ENCODE measurements at regions not wholly inside any gene's neighbourhood (a gene's known extent, or its start where the extent isn't known, plus 50 kb on each side); places are given as distances from the start of the nearest gene placed in this dataset.
"Not testable (repeated sequence)": the region's sequence is repeated elsewhere in the genome, so short reads cannot be mapped to it uniquely, and the experiment has no call there.

DNA sequence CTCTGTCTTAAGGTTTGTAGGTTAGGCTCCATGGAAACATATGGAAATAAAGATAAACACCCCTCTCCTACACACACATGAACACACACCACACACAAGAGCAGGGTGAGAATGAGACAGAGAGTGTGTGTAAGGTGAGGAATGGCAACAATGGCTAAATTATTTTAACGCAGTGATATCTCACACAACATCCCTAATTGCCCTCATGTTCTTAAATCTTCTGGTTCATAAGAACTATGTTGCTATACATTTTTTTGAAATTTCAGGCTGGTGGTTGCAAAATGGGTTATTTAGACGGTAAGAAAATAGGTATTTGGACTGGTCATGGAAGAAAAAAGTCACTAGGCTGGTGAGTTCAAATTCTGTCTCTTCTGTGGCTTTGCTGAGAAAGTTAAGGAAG lies 316.7 kb upstream of the ESRRG start:
- H3K27me3 Mint-ChIP-seq: no peaks in the 10 kb centered on the region

DNA sequence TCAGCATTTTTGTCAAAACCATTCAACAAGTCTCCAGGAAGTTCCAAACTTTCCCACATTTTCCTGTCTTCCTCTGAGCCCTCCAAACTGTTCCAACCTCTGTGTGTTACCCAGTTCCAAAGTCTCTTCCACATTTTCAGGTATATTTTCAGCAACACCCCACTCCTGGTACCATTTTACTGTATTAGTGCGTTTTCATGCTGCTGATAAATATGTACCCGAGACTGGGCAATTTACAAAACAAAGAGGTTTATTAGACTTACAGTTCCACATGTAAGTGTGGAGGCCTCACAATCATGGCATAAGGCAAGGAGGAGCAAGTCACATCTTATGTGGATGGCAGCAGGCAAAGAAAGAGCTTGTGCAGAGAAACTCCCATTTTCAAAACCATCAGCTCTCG lies 315.9 kb upstream of the ESRRG start:
- not testable (repeated sequence) for H3K27ac Mint-ChIP-seq, H3K4me3 Mint-ChIP-seq, ATAC-seq, DNase-seq, H3K27me3 Mint-ChIP-seq, H3K4me1 Mint-ChIP-seq
- H3K9me3 Mint-ChIP-seq: peaks cover 25 to 44% of the 10 kb centered on the region in 2 donors

More for the DNA sequence above, 316.7 kb upstream of the ESRRG start:
- Mint-ChIP-seq H3K4me1 (no peaks in the 10 kb centered on the region), H3K27ac (no peak overlapping the region), H3K4me3 (no peak overlapping the region), H3K9me3 (peaks cover 25 to 44% of the 10 kb centered on the region in 2 donors)
- ATAC-seq: no peak
- no peak for DNase-seq

DNA sequence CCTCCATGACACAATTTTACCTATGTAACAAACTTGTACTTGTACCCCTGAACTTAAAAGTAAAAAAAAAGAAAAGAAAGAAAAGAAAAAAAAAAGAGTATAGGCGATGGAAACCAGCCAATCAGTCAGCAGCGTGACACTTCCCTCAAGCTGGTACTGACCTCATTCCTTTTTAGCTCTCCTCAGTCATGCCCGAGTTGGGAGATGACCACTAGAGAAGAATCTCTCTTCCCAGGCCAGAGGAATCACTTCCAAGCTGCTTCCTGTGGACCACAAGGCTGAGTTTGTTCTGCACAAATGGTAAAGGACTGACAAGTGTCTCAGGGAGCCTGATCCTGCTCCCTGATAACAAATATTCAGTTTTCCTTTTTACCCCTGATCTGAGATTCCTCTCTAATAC lies 313.5 kb upstream of the ESRRG start:
- H3K4me1 Mint-ChIP-seq: no peaks in the 10 kb centered on the region
- H3K27me3 Mint-ChIP-seq: no peaks in the 10 kb centered on the region
- no peak overlapping the region for H3K4me3 Mint-ChIP-seq
- H3K9me3 Mint-ChIP-seq: peaks cover 25 to 44% of the 10 kb centered on the region in 2 donors
- H3K27ac Mint-ChIP-seq: no peak overlapping the region
- no peak for ATAC-seq
- no peak for DNase-seq

DNA sequence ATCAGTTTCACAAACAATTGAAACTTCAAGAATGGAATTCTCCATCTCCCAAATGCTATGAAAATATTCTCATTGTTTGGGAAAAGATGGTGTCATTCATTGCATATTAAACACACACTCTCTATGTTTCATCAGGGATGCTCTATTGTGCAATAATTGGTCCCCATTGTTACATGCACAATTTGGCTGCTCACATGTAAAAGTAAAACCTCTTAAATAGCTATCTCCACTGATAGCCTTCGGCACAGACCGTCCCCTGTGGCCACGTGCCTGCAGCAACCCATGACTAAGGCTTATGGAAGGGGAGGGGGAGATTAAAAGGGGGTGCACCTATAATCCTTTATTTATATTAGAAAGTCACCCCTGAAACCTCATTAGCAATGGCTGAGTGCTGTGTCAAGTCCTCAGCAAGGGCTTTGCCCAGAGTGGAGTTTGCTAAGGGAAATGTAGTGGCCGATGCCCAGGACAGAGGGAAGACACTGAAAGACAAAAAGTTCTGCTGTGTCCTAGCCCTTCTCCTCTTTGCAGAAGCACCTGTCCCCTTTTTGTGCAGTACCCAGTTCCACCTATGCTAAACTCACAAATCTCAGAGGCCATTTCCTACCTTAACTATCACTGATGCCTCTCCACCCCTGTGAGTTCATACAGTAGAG lies 309.6 kb upstream of the ESRRG start:
- H3K27ac Mint-ChIP-seq: no peak overlapping the region
- H3K4me1 Mint-ChIP-seq: no peaks in the 10 kb centered on the region
- no peak overlapping the region for H3K4me3 Mint-ChIP-seq
- peaks cover 14 to 22% of the 10 kb centered on the region in 2 donors for H3K9me3 Mint-ChIP-seq
- ATAC-seq (no peak), DNase-seq (no peak)
- H3K27me3 Mint-ChIP-seq: no peaks in the 10 kb centered on the region

DNA sequence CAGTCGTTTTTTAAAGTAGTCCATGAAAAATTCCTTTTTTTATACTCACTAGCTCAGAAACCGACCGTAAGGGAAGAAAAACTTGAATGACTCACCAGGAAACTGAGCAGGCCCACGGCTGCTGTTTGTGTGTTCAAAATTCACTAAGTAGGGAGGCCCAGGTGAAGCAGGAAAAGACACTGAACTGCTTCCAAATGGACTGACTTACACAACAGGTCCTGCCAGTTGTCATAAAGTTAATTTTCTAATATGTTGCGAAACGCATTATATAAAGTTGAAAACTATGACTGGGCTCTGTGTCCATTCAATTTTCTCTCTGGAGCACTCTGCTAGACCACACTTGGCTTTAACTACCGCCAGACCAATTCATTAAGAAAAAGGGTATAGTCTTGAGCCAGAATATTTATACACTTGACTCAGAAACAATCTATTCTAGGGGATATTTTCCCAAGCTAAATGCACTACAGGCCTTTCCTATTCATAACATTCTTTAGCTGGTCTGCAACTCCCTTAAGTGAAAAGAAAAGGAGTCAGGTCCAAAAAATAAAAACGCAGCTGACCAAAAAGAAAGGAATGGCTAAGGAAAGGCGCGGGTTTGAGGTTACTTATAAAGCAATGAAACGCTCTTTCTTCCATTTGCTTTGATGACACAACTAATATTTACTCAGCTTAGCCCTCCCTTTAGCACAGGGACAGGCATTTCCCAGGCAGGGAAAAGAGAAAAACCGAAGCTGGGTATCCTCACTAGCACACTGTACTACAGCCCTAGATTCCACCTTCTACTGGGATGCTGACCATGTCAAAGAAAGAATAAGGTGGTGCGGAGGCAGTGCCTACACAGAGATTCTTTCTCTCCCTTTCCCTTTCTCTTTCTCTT lies 306.3 kb upstream of the ESRRG start:
- DNase-seq: no peak
- H3K4me3 Mint-ChIP-seq: no peak overlapping the region
- H3K4me1 Mint-ChIP-seq: no peaks in the 10 kb centered on the region
- no peaks in the 10 kb centered on the region for H3K27me3 Mint-ChIP-seq
- no peak overlapping the region for H3K27ac Mint-ChIP-seq
- ATAC-seq: no peak
- peaks cover 9 to 18% of the 10 kb centered on the region in 2 donors for H3K9me3 Mint-ChIP-seq

DNA sequence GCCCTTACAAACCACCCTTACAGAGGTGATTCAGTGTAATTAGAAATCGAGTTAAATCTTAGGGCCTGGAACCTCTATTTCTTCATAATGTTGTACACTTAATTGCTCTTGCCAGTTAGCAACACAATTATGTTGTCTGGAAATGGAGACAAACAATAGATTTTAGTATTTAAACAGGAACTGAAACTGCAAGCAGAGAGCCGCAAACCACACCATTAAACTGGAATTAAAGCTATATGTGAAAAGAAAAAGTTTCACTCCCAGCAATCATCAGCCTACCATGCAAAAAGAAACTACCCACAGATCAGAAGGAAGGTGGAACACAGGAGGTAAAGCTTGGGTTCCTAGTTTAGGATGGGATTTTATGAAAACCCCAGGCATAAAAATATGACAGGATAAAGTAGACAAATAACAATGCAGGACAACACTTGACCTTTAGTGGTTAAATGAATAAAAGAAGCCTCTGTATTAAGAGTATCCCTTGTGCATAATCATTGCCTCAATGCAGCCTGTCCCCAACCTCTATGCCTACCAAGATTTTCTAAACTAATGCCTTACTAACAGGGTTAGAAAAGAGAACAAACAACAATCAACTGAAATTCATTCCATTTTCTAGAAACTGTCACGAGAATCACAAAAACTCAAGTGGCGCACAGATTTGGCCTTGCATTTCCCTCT lies 304.3 kb upstream of the ESRRG start:
- ATAC-seq: no peak
- no peaks in the 10 kb centered on the region for H3K4me1 Mint-ChIP-seq
- H3K9me3 Mint-ChIP-seq: peaks cover 11 to 18% of the 10 kb centered on the region in 2 donors
- no peaks in the 10 kb centered on the region for H3K27me3 Mint-ChIP-seq
- H3K4me3 Mint-ChIP-seq: no peak overlapping the region
- no peak for DNase-seq
- no peak overlapping the region for H3K27ac Mint-ChIP-seq

DNA sequence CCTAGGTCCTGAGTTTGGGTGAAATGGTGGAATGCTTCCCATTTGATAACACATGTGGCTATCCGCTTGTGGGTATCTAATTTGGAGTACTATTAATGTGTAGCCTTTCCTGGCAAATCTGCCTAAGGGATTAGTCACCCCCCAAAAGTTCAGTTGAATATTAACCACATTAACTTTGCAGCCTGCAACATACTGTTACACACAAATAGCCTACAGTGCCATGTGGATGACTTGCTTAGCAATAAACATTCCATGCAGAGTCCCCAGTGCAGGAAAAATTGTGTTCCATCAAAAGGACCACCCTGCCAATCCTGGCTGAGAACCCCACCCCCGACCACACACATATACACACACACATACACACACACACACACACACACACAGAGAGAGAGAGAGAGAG lies 303.3 kb upstream of the ESRRG start:
- Mint-ChIP-seq H3K4me3 (no peak overlapping the region), H3K27ac (no peak overlapping the region), H3K27me3 (no peaks in the 10 kb centered on the region), H3K9me3 (peaks cover 13 to 18% of the 10 kb centered on the region in 2 donors), H3K4me1 (no peaks in the 10 kb centered on the region)
- DNase-seq (no peak), ATAC-seq (no peak)

DNA sequence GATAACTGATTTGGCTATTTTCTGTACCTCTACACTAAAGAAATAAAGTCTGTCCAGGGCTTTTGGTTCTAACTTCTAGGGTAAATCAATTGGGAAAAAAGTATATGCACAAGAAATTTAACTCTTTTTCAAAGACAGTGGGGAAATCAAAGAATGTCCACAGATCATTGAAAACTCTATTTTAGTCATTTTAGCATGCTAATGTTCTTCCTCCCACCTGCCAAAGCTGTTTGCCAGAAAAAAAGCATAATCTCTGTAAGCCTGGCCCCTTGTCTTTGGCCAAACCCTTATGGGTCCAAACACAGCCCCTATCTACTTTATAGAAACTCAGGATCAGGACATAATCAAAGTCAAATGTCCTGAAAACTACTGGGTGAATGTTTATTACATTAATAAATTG lies 302.2 kb upstream of the ESRRG start:
- no peaks in the 10 kb centered on the region for H3K4me1 Mint-ChIP-seq

DNA sequence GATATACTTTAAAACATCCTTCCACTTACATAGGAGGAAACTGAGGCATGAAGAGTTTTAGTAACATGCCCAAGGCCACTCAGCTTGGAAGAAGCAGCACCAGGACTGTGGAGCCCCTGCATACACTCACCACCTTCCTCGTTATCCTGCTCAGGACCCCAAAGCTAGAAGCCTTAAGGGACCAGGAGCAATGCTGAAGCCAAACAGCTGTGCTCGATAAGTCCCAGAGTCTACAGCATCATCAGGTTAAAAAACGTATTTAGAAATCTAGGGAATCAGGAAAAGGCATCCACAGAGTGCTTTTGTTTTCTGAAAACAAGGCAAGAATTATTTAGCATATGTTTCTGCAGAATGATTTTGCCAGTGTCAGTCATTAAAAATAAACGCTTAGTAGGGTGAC lies 301.7 kb upstream of the ESRRG start:
- H3K27me3 Mint-ChIP-seq: no peaks in the 10 kb centered on the region
- DNase-seq: no peak
- ATAC-seq: no peak
- H3K4me3 Mint-ChIP-seq: no peak overlapping the region
- no peak overlapping the region for H3K27ac Mint-ChIP-seq
- H3K4me1 Mint-ChIP-seq: no peaks in the 10 kb centered on the region
- H3K9me3 Mint-ChIP-seq: peaks cover 6 to 13% of the 10 kb centered on the region in 2 donors

More for the DNA sequence above, 302.2 kb upstream of the ESRRG start:
- H3K27me3 Mint-ChIP-seq: no peaks in the 10 kb centered on the region
- ATAC-seq (no peak), DNase-seq (no peak)
- H3K9me3 Mint-ChIP-seq: peaks cover 10 to 17% of the 10 kb centered on the region in 2 donors
- no peak overlapping the region for H3K27ac Mint-ChIP-seq
- H3K4me3 Mint-ChIP-seq: no peak overlapping the region

DNA sequence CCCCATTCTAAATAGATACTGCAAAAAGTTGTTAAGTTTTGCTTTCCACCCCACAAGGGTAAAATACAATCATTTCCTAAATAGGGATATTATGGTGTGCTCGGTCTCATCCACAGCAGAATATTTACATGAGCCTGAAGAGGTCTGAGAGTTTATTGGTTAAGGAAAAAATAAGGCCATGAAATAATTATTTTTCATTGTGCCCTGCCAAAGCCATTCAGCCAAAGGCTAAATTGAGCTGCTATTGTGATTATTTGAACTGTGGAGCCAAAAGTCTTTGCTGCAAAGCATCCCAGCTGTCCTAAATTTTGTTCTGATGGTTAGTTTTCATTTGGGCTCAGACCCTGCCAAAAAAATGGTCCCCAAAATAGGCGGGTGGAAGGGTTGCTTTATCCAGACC lies 298.7 kb upstream of the ESRRG start:
- H3K4me1 Mint-ChIP-seq: no peaks in the 10 kb centered on the region
- no peak for DNase-seq

DNA sequence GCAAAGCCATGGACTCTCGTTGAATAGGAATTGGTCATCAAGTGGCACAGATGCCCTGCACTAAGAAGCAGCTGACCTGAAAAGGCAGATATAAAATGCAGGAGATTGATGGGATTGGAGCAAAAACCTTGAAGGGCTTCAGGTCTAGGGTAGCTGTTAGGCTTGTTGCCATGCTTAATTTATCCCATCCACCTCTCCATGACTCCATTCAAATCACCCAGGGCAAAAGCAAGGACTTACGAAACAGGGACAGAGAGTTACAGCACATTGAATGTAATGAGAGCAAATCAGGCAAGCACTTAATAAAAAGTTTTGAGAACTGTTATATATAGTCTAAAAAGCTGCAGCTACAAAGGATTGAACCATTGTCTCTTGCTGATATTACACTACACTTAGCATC lies 298.2 kb upstream of the ESRRG start:
- DNase-seq (no peak), ATAC-seq (no peak)
- H3K27ac Mint-ChIP-seq: no peak overlapping the region
- H3K27me3 Mint-ChIP-seq: no peaks in the 10 kb centered on the region
- H3K4me3 Mint-ChIP-seq: no peak overlapping the region
- peaks cover under 1 to 13% of the 10 kb centered on the region in 2 donors for H3K9me3 Mint-ChIP-seq
- H3K4me1 Mint-ChIP-seq: no peaks in the 10 kb centered on the region

More for the DNA sequence above, 298.7 kb upstream of the ESRRG start:
- H3K4me3 Mint-ChIP-seq: no peak overlapping the region
- H3K9me3 Mint-ChIP-seq: peaks cover 6 to 13% of the 10 kb centered on the region in 2 donors
- no peak overlapping the region for H3K27ac Mint-ChIP-seq
- ATAC-seq: no peak
- no peaks in the 10 kb centered on the region for H3K27me3 Mint-ChIP-seq

DNA sequence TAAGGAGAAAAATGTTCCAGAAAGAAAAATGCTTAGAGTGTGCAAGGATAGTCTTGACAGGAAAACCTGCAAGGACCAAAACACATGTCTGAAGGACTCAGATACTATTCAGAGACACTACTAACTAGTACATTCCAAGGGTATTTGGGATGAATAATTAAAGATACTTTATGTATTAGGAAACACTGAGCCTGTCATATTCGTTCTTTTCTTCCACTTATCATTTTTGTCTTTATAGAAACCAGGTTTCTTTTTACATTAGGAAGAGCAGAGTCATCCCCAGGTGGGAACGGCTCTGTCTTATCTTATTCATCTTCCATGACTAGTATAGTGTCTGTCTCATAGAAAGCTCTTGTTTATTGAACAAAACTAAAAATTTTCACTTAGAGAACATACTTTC lies 296.2 kb upstream of the ESRRG start:
- no peaks in the 10 kb centered on the region for H3K27me3 Mint-ChIP-seq
- peaks cover 0 to 18% of the 10 kb centered on the region in 2 donors for H3K9me3 Mint-ChIP-seq
- ATAC-seq (no peak), DNase-seq (no peak)
- H3K4me3 Mint-ChIP-seq: no peak overlapping the region
- no peaks in the 10 kb centered on the region for H3K4me1 Mint-ChIP-seq
- no peak overlapping the region for H3K27ac Mint-ChIP-seq

DNA sequence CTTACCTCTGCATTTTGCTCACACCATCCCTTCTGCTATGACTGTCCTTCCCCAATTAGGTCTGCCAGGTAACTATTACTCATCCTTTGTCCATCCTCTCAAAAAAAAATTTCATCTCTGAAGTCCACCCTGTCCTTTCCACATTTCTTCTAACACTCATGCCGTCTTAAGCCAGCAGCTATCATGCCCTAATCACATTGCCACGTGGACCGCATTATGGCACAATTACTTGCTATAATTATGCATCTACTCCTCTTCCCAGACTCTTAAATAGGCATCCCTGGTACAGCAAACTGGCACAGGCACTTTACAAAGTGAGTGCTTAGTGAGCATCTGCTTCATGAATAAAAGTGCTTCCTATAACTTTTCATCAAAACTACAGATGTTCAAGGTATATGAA lies 295.4 kb upstream of the ESRRG start:
- no peak overlapping the region for H3K4me3 Mint-ChIP-seq

DNA sequence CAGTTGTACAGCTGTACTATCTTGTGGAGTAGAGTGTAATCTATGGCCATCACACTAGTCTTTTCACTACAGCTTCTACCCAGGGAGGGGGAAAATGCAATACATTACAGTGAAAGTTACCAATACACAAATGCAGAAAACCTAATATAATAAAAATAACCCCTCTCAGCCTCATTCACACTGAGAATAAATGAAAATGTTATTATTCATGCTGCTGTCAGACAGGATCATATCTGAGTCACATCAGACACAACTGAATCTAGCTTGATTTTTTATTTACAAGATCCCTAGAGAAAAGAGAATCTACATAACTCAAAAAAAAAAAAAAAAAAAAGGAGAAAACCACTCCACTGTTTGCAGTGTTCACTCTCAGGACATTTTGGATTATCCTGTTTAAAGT lies 293.9 kb upstream of the ESRRG start:
- H3K9me3 Mint-ChIP-seq: peaks cover 0 to 15% of the 10 kb centered on the region in 2 donors
- DNase-seq: no peak
- no peaks in the 10 kb centered on the region for H3K4me1 Mint-ChIP-seq
- H3K4me3 Mint-ChIP-seq: no peak overlapping the region
- no peaks in the 10 kb centered on the region for H3K27me3 Mint-ChIP-seq
- no peak overlapping the region for H3K27ac Mint-ChIP-seq
- ATAC-seq: no peak

More for the DNA sequence above, 295.4 kb upstream of the ESRRG start:
- Mint-ChIP-seq H3K9me3 (peaks cover 0 to 18% of the 10 kb centered on the region in 2 donors), H3K4me1 (no peaks in the 10 kb centered on the region), H3K27ac (no peak overlapping the region), H3K27me3 (no peaks in the 10 kb centered on the region)
- ATAC-seq (no peak), DNase-seq (no peak)

DNA sequence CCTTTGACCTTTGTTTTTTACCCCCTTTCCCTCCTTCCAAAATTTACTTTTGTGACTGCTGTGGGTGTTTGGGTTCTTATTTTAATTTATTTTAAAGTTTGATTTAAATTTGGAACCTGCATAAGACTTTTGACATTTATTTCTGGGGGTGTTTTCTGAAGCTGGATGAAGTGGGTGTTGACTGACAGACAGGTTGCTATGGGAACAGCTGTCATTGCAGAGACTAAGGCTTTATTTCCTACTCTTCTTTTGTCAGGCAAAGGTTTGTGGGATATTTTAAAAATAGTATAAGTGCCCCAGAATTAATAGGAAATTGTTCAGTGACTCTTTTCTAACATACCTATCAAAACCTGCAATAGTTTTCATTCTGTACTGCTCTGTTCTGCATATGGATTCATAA lies 290.8 kb upstream of the ESRRG start:
- no peak overlapping the region for H3K4me3 Mint-ChIP-seq
- H3K27me3 Mint-ChIP-seq: no peaks in the 10 kb centered on the region
- DNase-seq: no peak
- no peak overlapping the region for H3K27ac Mint-ChIP-seq
- peaks cover 0 to 15% of the 10 kb centered on the region in 2 donors for H3K9me3 Mint-ChIP-seq
- ATAC-seq: no peak
- no peaks in the 10 kb centered on the region for H3K4me1 Mint-ChIP-seq

DNA sequence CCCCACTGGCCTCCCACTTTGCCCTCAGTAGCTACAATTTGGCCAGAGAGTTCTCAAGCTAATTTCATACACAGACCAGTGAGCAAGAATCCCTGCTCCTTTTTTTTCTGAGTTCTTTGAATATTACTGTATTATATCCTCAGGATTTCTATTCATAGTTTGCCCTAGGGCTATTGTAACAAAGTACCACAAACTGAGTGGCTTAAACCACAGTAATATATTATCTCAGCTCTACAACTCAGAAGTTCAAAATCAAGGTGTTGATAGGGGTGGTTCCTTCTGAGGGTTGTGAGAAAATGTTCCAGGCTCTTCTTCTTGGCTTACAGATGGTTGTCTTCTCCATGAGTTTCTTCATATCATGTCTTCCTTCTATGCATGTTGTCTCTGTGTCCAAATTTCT lies 289.4 kb upstream of the ESRRG start:
- no peak for ATAC-seq

More for the DNA sequence above, 289.4 kb upstream of the ESRRG start:
- peaks cover 0 to 5% of the 10 kb centered on the region in 2 donors for H3K9me3 Mint-ChIP-seq
- no peak for DNase-seq
- no peaks in the 10 kb centered on the region for H3K27me3 Mint-ChIP-seq
- H3K27ac Mint-ChIP-seq: no peak overlapping the region
- no peak overlapping the region for H3K4me3 Mint-ChIP-seq
- no peaks in the 10 kb centered on the region for H3K4me1 Mint-ChIP-seq

Data from stimulated activated naive CD8-positive, alpha-beta T cell treated with anti-CD3 and anti-CD28 coated beads, Interleukin-15, amount 100 ng/mL, for 72 hours (primary cell).